GM19467 (cell line): ENCODE measurements at regions not wholly inside any gene's neighbourhood (a gene's known extent, or its start where the extent isn't known, plus 50 kb on each side); places are given as distances from the start of the nearest gene placed in this dataset.

Experiments used
- ATAC-seq: cut with Tn5 transposase; IDR thresholded peaks from one replicate; pipeline ENCODE4 v1.9.1; 2021; ENCODE audit warnings: mild to moderate bottlenecking, moderate library complexity; ENCODE audit not compliant: unreplicated experiment

DNA sequence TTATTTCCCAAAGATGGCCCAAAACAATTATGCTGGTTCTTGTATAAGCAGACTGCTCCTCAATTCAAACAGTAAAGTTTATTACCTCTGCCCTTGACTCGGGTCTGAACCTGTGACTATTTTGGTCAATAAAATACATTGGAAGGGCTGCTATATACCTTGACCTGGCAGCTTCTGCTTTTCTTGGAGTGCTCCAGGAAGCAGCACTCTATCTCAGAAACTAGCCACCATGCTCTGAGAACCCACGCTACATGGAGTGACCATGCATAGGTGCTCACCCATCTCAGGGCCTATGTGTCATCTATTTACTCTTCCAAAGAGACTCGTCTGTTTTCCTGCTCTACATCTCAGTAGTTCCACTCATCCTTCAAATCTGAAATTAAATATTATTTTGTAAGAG is 299.9 kb downstream of the AHR start:
- no peak for ATAC-seq

DNA sequence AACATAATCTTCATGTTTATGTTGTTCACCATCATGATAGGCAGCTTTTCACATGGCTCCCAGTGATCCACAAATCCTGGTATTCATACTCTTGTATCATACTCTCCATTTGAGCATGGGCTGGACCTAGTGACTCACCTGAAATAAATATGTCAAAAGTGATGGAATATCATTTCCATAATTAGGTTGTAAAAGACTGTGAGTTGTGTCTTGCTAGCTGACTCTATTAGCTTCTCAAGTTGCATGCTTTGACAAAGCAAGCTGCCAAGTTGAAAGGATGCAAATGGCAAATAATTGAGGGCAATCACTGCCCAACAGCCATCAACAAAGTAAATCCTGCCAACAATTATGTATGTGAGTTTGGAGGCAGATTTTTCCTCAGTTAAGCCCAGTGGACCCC is 300.4 kb downstream of the AHR start:
- no peak for ATAC-seq

DNA sequence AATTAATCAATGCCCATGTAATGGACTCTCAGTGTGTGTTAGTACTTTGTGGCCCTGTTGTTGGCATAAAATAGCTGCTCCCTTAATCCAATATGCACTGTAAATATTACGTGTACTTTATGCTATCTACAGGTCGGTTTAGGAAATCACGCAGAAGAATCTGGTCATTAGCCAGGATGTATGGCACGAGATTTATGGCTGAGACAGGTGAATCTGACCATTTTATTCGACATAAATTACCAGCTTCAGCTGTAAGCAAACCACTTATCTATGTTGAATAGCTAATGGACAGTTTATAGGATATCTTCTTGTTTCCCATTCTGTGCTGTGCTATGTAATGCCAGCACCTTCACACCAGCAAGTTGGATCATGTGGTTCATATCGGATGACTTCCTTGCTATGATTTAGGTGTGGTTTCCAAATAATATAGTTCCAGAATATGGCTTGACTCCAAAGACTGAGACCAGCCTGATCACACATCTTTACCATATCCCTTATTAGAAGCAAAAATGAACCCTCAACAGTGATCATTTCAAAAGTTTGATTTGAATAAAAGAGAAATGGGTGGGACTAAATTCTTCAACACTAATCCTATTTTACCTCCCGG is 301.4 kb downstream of the AHR start:
- ATAC-seq, result no peak

GRCh38 chr7:17600340-17600752 is 301.9 kb downstream of the AHR start:
- ATAC-seq, result no peak

DNA sequence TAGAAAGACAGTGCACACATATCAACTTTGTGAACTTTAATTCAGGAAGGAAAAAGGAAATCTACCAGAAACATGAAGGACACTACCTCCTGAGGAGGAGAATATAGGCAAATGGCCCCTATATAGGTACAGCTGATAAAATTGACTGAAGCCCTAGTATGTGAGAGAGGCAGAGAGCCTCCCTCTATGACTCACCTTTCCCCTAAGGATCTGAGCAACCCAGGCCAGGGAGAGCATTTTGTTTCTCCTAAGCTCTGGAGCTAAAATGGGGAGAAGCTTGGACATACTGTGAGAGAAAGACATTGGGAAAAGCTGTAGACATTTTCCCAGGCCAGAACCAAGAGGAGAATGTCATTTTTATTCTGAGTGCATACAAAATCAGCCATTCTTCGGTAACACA is 303.5 kb downstream of the AHR start:
- no peak for ATAC-seq

DNA sequence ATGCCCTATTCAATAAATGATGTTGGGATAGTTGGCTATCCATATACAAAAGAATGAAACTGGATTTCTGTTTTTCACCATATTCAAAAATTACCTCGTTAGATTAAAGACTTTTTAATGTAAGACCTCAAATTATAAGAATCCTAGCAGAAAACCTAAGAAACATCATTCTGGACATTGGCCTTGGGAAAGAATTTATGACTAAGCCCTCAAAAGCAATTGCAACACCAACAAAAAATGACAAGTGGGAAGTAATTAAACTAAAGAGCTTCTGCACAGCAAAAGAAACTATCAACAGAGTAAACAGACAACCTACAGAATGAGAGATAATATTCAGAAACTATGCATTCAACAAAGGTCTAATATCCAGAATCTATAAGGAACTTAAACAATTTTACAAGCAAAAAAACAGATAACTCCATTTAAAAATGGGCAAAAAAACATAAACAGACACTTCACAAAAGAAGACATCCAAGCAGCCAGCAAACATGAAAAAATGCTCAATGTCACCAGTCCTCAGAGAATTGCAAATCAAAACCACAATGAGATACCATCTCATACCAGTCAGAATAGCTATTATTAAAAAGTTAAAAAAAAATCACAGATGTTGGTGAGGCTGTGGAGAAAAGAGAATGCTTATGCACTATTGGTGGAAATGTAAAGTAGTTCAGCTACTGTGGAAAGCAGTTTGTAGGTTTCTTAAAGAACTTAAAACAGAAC is 309.8 kb downstream of the AHR start:
- no peak for ATAC-seq

DNA sequence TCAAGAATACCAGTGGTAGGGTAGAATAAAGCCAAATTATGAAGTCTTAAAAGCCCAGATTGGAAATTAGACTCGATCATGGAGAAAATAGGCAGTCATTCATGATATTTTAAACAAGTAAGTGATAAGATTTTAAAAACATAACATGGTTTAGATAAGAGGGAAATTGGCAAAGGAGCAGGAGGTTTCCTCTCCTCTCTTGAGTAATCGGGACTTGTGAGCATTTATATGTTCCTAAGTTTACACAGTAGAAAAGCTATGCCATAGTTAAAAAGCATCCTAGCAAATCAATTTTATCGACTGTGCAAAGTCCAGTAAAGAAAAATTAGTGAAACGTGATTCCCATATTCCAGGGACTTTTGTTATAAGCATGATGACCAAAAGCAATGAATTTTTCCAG is 313.2 kb downstream of the AHR start:
- no peak for ATAC-seq

GRCh38 chr7:17613338-17614041 is 315.0 kb downstream of the AHR start:
- ATAC-seq, result no peak

GRCh38 chr7:17617380-17617779 is 318.9 kb downstream of the AHR start:
- no peak for ATAC-seq

DNA sequence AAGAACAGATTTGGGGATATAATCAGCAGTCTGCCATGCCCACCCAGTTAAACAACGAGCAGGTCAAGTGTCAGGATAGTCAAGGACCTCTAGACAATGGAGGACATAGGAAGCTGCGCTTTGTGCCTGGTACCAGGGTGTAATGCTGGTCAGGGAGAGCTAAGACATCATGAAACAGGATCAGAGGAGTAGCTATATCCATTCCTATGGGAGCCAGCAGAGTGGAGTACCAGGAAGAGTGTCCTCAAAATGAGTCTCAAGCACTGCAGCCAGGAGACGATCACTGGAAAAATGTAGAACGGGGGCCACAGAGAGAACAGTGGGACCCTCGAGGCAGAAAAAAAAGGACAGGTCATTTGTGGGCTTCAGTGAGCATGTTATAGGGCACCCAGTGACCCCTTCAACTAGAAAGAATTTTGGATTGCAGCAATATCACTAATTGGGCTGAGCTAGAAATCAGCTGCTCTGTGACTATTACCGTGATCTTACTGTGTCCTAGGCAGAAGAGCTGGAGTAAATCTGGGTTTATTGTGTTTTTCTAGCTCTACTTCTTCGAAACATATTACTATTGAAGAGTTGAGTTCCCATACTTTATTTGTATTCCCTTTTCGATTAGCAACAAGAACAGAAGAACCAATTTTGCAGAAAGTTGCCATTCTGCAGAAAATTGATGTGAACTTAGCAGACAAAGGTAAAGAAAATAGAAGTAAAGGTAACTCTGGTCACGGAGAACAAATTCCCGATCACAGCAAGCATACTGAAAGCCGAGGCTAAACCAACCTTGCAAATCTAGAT is 319.6 kb downstream of the AHR start:
- ATAC-seq, result no peak

GRCh38 chr7:17618652-17618974 is 320.2 kb downstream of the AHR start:
- ATAC-seq, result no peak

GRCh38 chr7:17619196-17619818 is 320.9 kb downstream of the AHR start:
- ATAC-seq, result no peak

DNA sequence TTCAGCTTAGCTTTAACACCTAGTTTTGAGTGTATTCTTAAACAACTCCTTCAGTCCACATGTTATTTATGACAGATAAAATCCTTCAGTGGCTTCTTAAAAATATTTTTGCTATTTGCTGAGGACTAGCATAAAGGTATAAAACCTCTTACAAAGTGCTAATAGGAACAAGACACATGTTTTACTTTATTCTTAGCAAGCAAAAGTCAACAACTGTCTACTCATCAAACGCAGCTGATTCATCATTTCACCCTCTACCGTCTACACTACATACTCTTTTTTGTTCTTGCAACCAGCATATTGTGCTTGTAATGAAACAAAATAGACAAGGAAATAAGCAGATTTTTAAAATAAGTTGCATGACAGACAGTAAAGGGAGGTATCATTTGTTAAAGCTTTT is 319.7 kb downstream of the SNX13 start:
- no peak for ATAC-seq

DNA sequence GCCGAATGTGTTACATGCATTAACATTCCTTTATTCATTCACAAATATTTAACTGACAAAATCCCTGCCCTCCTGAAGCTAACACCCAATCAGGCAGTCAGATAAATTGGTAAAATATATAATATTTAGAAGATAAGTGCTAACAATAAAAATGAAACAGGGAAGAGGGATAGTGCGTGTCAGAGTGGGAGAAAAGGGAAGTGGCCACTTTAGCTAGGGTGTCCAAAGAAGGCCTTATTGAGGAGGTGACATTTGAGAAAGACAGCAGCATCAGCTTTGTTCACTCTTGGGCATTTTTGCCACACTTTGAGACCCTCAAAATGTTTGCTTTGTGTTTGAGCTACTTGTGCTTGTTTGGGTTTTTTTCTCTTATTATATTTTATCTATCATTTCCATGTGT is 317.8 kb downstream of the SNX13 start:
- no peak for ATAC-seq

DNA sequence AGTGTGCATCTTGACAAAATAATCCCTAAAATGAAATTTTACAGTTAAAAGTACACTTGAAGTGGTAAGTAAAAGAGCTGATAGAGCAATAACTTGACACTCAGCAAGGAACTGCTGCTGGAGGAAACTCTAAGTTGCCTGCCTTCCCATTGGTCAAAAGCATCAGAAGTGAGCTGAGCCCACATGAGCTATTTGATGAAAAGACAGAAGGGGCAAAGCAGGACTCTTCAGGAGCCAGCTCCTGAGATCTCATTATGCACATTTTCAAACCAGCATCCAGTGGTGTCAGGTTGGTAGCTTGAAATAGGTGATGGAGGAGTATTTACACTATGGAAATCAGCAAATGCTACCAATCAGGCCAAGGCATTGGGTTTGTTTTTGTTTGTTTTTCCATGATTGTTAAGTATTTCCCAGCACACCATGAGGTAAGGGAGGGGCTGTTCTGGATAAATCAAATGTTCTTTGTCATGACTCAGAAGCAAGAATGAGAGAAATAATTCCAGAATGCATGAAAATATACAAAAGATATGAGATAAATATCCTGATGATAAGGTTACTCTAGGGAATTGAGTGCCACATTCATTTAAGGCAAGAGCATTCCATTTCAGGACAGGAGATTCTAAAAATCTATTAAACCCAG is 316.6 kb downstream of the SNX13 start:
- ATAC-seq, result no peak

DNA sequence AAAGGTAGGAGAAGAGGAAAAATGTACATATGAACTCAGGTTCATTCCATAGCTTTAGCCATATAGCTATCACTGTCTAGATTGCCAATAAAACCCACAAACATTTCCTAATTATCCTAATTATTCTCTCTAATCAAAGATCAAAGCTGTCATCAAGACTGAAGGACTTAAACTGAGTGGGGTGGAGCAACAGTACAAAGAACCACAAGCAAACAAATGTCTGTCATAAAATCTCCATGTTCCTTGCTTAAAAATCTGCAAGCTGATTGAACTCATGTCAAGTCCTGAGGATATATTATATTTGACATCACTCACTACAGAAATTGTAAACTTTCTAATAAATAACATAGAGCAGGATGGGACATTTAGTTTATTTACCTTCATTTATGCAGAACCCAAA is 315.9 kb downstream of the SNX13 start:
- ATAC-seq, result no peak

- ATAC-seq, result no peak
Measured at GRCh38 chr7:17625043-17625442, 315.3 kb downstream of the SNX13 start.

DNA sequence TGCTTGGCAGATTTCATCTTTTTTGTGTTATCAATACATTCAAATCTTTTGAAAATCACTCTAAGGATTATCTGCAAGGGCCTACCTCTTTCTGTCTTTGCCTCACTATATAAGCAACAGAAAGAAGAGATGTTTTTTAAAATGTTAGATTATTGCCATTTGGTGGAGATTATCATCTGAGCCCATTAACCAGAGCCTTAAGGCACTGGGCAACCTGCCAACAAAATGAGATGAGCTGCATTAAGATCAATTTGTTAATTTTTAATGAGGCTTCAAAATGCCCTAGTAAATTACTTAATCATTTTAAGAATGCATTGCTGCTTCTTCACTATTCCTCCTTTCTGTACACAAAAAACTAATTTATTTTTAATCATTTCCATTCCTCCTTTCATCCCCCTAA is 314.1 kb downstream of the SNX13 start:
- ATAC-seq, result no peak

DNA sequence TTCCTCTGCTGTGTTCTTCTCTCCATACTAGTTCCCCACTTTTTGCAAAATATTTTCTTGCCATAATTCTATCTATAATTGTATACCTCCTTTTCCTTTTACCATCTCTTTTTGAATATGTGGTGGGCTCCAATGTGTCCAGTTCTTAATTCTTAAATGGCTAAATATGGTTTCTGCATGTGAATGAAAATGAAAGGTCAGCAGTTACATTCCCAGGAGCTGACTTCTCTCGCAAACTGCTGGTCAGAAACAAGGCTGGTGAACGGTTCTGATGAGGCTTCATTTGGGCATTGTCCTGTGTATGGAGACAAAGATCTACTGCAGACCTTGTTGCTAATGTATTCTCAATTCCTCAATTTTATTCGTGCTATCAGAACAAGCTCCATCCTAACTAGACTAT is 309.2 kb downstream of the SNX13 start:
- ATAC-seq, result no peak

DNA sequence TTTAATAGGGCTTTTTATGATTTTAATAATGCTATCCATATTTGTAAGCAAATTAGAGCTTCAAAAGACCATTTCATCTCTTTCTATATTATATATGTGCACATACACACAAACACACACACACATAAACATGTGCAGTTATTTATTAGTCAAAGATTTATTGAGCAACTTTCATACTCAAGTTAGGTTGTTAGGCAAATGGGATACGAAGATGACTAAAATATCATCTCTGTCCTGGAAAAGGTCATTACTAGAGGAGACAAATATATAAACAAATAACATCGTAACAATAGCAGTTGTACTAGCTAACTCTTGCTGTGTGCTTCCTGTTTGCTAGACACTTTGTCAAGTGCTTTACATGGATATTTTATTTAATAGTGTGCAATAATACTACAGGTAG is 307.9 kb downstream of the SNX13 start:
- ATAC-seq, result no peak

DNA sequence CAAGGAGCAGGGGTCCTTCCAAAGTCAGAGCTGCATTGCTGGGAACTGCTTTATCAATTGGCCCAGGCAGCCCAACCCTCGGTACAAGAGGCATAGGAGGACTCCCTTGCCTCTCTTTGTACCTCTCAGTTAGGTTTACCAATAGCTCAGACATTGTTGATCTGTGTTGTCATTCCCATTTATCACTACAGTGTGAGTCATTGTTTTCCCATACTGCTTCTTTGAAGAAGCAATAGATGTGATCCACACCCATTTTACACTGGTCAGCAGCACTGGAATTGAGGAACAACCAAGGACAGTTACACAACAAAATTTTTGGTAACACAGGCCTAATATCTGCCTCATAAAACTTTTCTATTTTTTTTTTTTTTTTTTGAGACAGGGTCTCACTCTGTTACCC is 307.2 kb downstream of the SNX13 start:
- ATAC-seq, result no peak
